ENCODE measurements at regions not wholly inside any gene's neighbourhood (a gene's known extent, or its start where the extent isn't known, plus 50 kb on each side); places are given as distances from the start of the nearest gene placed in this dataset.

GRCh38 chr20:52766645-52767435, 205.3 kb upstream of the TSHZ2 start:
- H2BK5ac ChIP-seq (ENCODE audit: low read depth, low read length), result no peak overlapping the region
- no peaks in the 10 kb centered on the region for H3K23me2 ChIP-seq (ENCODE audit: low read depth, low read length)
- H3K14ac ChIP-seq (ENCODE audit: insufficient read length), result no peak overlapping the region
- H2BK15ac ChIP-seq (ENCODE audit: low read length), result no peak overlapping the region
- POLR2A ChIA-PET (ENCODE audit: partially characterized antibody), result no interaction called here
- H3K9me3 ChIP-seq (ENCODE audit: insufficient read depth in 2 of 2, low read depth in 1 of 2, low read length in 1 of 2), result no peaks in the 10 kb centered on the region
- no peak overlapping the region for H3K56ac ChIP-seq (replicated peaks; ENCODE audit: insufficient read length, low read depth, low read length)
- H3K4me3 ChIP-seq (ENCODE audit: extremely low read depth in 1 of 4, insufficient read depth in 2 of 4, low read depth in 3 of 4, low read length in 4 of 4), result no peak overlapping the region
- H2BK20ac ChIP-seq (ENCODE audit: low read length), result no peak overlapping the region
- FAIRE-seq (no peak), DNase-seq (ENCODE audit: low read depth in 1 of 2, low spot score in 2 of 2) (no peak)
- WGBS, 2 experiments (ENCODE audit: extremely low coverage in 1 of 2, insufficient coverage in 1 of 2, insufficient read length in 1 of 2, insufficient replicate concordance in 2 of 2, low coverage in 1 of 2, low lambda C conversion rate in 2 of 2, missing lambda C conversion rate in 1 of 2), result 96% methylated on average over 7 of the region's 7 CpGs; no CpG with 5 or more reads in 1 of the 2 experiments
- no peak overlapping the region for H3K18ac ChIP-seq (ENCODE audit: extremely low read depth, low read length)
- no peaks in the 10 kb centered on the region for H3K79me2 ChIP-seq (ENCODE audit: control insufficient read depth in 1 of 2, insufficient read depth in 2 of 2, low read length in 2 of 2)
- no peak overlapping the region for H3K9ac ChIP-seq (replicated peaks in 1 of 4; ENCODE audit: extremely low read depth in 1 of 4, low read depth in 3 of 4, low read length in 3 of 4)
- no peak overlapping the region for H4K8ac ChIP-seq (ENCODE audit: extremely low read depth, insufficient read depth, low read length)
- no peak overlapping the region for H2AK5ac ChIP-seq (ENCODE audit: low read depth, low read length)
- H2BK120ac ChIP-seq (replicated peaks; ENCODE audit: low read depth, low read length), result no peak overlapping the region
- H3K36me3 ChIP-seq (ENCODE audit: control insufficient read depth in 2 of 4, insufficient read depth in 4 of 4, low read length in 3 of 4), result no peaks in the 10 kb centered on the region
- H3K4me1 ChIP-seq (replicated peaks in 1 of 4; ENCODE audit: control insufficient read depth in 3 of 4, insufficient read depth in 4 of 4, low read length in 3 of 4), result no peaks in the 10 kb centered on the region
- no peaks in the 10 kb centered on the region for H4K20me1 ChIP-seq (replicated peaks in 1 of 2; ENCODE audit: control insufficient read depth in 1 of 2, insufficient read depth in 2 of 2, low read length in 2 of 2)
- no peak overlapping the region for H4K91ac ChIP-seq (replicated peaks; ENCODE audit: insufficient read length, low read length)
- H3K27me3 ChIP-seq (replicated peaks in 1 of 4; ENCODE audit: control insufficient read depth in 3 of 4, extremely low read depth in 1 of 4, insufficient read depth in 3 of 4, low read length in 3 of 4), result no peaks in the 10 kb centered on the region
- no peak overlapping the region for H4K5ac ChIP-seq (ENCODE audit: insufficient read length, low read depth, low read length)
- H3K27ac ChIP-seq (ENCODE audit: low read depth, low read length), result no peak overlapping the region
- H2AFZ ChIP-seq (ENCODE audit: low read length), result no peak overlapping the region
- H2BK12ac ChIP-seq (ENCODE audit: low read depth, low read length), result no peak overlapping the region
- no peak overlapping the region for H3K4ac ChIP-seq (replicated peaks; ENCODE audit: insufficient read length, low read depth, low read length)
- no peaks in the 10 kb centered on the region for H3K79me1 ChIP-seq (ENCODE audit: low read depth, low read length)
- CTCF ChIA-PET (ENCODE audit: partially characterized antibody), result no interaction called here
- no peak overlapping the region for H3K23ac ChIP-seq (ENCODE audit: insufficient read length)
- H3K4me2 ChIP-seq (ENCODE audit: insufficient read depth in 1 of 2, low read depth in 2 of 2, low read length in 2 of 2), result no peak overlapping the region
- no peak for TF ChIP-seq ATF3 (IDR thresholded peaks at IDR 0.05; ENCODE audit: insufficient read depth, low read depth, low read length)
- no peak for TF ChIP-seq KDM4A (IDR thresholded peaks at IDR 0.05; ENCODE audit: low read depth, low read length, severe bottlenecking)
- no peak for TF ChIP-seq HDAC6 (IDR thresholded peaks at IDR 0.05; ENCODE audit: low read depth, low read length)
- no peak for TF ChIP-seq MAX (IDR thresholded peaks at IDR 0.05)
- TF ChIP-seq SP1 (IDR thresholded peaks at IDR 0.05; ENCODE audit: low read depth, low read length), result no peak
- no peak for TF ChIP-seq CTCF (IDR thresholded peaks at IDR 0.05; ENCODE audit: control extremely low read depth in 1 of 3, insufficient read depth in 1 of 3, low read depth in 1 of 3, low read length in 3 of 3)
- no peak for TF ChIP-seq SIN3A (conservative IDR thresholded peaks at IDR 0.05 in 1 of 2, IDR thresholded peaks at IDR 0.05 in 1 of 2; ENCODE audit: low read depth in 1 of 2, low read length in 2 of 2)
- no peak for TF ChIP-seq KDM5A (IDR thresholded peaks at IDR 0.05; ENCODE audit: low read length)

Measured in H1 (cell line).